ENCODE measurements at regions not wholly inside any gene's neighbourhood (a gene's known extent, or its start where the extent isn't known, plus 50 kb on each side); places are given as distances from the start of the nearest gene placed in this dataset.

GRCh38 chr9:82565188-82565969 is 497.6 kb downstream of the RASEF start:
- H3K27me3 ChIP-seq, result no peaks in the 10 kb centered on the region
- no peaks in the 10 kb centered on the region for H3K36me3 ChIP-seq
- H3K9me3 ChIP-seq, result no peaks in the 10 kb centered on the region
- no peak for DNase-seq
- H3K4me3 ChIP-seq, result no peak overlapping the region

DNA sequence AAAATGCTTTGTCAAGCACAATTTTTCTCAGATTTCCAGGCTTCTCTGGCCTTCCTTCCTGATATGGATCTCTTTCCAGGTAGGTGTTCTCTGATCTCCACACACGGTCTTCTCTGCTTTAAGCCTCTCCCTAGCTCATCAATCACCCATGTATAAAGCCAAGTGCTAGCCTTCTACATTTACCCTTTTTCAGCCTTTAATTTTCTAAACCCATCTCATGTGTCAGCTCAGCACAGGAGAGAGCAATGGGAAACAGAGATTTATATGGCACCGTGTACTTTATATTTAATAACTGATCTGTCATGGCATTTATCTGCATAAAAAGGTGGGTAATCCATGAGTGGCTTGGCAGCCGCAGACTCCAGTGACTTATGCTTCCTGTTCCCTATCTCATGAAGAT is 495.0 kb downstream of the RASEF start:
- Histone ChIP-seq H3K27me3 (no peaks in the 10 kb centered on the region), H3K4me3 (no peak overlapping the region), H3K36me3 (no peaks in the 10 kb centered on the region), H3K9me3 (no peaks in the 10 kb centered on the region)
- no peak for DNase-seq

DNA sequence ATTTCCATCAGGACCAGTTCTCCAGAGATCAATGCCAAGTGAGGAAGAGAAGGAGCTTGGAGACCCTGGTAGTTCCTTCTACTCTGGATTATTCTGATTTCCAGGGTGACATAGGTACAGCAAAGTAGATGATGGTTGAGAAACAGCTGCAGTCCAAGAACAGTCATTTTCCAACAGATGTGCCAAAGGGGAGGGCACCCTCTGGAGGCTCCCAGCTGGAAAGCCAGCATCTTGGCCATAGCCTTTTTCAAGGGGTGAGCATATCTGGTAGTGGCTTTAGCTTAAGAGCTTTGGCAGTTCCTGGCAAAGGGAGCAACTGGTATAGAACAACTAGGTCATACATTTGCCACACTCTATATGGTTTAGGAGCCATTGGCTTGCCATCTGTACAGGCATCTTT is 492.7 kb downstream of the RASEF start:
- Histone ChIP-seq H3K4me3 (no peak overlapping the region), H3K9me3 (no peaks in the 10 kb centered on the region), H3K27me3 (no peaks in the 10 kb centered on the region), H3K36me3 (no peaks in the 10 kb centered on the region)
- DNase-seq, result no peak

- H3K9me3 ChIP-seq, result no peaks in the 10 kb centered on the region
- no peak for DNase-seq
- H3K4me3 ChIP-seq, result no peak overlapping the region
- H3K36me3 ChIP-seq, result no peaks in the 10 kb centered on the region
- H3K27me3 ChIP-seq, result no peaks in the 10 kb centered on the region
Observed at GRCh38 chr9:82571540-82571939, 491.4 kb downstream of the RASEF start.

DNA sequence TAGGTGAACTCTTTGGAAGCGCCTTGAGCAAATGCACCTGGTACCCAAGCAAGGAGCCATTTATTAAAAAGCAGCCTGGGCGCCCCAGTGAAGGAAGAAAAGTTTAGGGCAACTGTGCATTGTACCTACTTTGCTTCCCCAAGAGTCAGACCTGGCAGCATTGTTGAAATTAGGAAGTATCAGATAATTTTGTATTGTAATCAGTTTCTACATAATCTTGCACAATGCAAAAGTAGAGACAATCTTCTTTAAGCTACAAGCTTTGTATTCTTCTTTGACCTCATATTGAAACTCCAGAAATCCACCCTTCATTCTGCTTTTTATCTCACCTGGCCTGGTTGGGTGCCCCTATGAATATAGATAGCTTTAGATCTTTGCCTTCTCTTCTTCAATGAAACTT is 490.8 kb downstream of the RASEF start:
- Histone ChIP-seq H3K36me3 (no peaks in the 10 kb centered on the region), H3K27me3 (no peaks in the 10 kb centered on the region), H3K9me3 (no peaks in the 10 kb centered on the region), H3K4me3 (no peak overlapping the region)
- DNase-seq, result no peak

DNA sequence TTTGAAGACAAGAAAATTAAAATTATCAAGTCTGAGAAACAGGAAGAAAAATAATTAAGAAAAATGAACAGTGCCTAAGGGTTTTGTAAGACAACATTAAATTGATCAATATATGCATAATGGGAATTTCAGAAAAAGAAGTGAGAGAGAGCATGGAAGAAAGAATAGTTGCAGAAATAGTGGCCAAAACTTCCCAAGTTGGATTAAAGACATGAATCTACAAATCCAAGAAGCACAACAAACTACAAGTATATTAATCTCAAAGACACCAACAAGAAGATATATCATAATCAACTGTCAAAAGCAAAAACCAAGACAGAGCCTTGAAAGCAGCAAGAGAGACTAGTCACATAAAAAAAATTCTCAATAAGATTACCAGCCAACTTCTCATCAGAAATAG is 488.0 kb downstream of the RASEF start:
- no peak overlapping the region for H3K4me3 ChIP-seq
- H3K36me3 ChIP-seq, result no peaks in the 10 kb centered on the region
- no peak for DNase-seq
- H3K9me3 ChIP-seq, result no peaks in the 10 kb centered on the region
- H3K27me3 ChIP-seq, result no peaks in the 10 kb centered on the region

DNA sequence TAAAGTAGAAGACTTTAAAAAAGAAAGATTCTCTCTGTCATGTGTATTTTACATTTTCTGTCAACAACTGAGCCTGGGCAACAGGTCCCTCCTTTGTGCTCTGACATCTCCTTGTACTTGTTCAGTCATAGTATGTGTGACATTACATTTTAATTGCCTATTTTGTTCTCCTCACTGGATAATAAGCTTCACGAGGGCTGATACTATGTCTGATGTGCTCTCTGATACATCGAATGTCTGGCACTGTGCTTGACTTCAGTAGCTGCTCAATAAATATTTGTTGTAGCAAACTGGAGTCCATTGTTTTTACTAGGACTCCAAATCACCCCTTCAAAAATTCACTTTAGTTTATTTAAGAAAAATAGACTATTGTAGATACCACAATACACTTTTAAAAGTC is 482.0 kb downstream of the RASEF start:
- no peak overlapping the region for H3K4me3 ChIP-seq
- no peaks in the 10 kb centered on the region for H3K9me3 ChIP-seq
- H3K27me3 ChIP-seq, result no peaks in the 10 kb centered on the region
- H3K36me3 ChIP-seq, result no peaks in the 10 kb centered on the region
- DNase-seq, result no peak

- DNase-seq, result no peak
- Histone ChIP-seq H3K4me3 (no peak overlapping the region), H3K9me3 (no peaks in the 10 kb centered on the region), H3K36me3 (no peaks in the 10 kb centered on the region), H3K27me3 (no peaks in the 10 kb centered on the region)
Observed at GRCh38 chr9:82581516-82581915, 481.4 kb downstream of the RASEF start.

DNA sequence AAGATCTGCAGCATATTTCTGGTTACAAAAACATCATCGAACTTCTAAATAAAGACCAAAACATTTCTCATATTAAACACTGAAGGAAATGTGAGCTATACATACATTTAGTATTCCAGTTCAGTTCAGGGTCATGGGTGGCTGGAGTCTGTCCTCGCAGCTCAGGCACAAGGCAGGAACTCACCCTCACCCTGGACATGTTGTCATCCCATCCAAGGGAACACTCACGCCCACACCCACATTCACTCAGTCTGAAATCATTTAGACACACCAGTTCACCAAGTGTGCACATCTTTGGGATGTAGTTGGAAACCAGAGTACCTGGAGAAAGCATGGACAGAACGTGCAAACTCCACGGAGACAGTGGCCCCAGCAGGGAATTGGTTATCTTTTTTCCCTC is 481.0 kb downstream of the RASEF start:
- no peaks in the 10 kb centered on the region for H3K36me3 ChIP-seq

GRCh38 chr9:82582693-82583092 is 480.2 kb downstream of the RASEF start:
- DNase-seq, result no peak
- Histone ChIP-seq H3K4me3 (no peak overlapping the region), H3K36me3 (no peaks in the 10 kb centered on the region), H3K9me3 (no peaks in the 10 kb centered on the region), H3K27me3 (no peaks in the 10 kb centered on the region)

More for the DNA sequence above, 481.0 kb downstream of the RASEF start:
- no peak overlapping the region for H3K4me3 ChIP-seq
- H3K27me3 ChIP-seq, result no peaks in the 10 kb centered on the region
- DNase-seq, result no peak
- H3K9me3 ChIP-seq, result no peaks in the 10 kb centered on the region

DNA sequence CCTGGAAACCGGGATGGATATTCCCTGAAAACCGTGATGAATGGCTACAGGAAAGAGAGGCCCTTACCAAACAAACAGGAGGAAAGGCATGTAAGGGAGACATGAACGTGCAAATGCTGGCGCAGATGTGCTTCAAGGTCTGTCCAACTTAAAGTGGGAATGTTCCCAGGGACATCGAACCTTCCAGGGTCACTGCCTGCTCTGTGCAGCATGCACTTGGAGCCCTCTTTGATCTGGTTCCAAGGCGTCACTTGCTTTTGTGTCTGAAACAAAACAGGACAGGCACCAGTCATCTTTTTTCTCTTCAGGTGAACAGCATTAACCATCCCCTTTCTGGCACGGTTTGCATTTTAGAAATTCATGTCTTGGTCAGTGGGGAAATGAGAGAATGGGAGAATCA is 479.4 kb downstream of the RASEF start:
- Histone ChIP-seq H3K4me3 (no peak overlapping the region), H3K9me3 (no peaks in the 10 kb centered on the region), H3K27me3 (no peaks in the 10 kb centered on the region), H3K36me3 (no peaks in the 10 kb centered on the region)
- DNase-seq, result no peak

DNA sequence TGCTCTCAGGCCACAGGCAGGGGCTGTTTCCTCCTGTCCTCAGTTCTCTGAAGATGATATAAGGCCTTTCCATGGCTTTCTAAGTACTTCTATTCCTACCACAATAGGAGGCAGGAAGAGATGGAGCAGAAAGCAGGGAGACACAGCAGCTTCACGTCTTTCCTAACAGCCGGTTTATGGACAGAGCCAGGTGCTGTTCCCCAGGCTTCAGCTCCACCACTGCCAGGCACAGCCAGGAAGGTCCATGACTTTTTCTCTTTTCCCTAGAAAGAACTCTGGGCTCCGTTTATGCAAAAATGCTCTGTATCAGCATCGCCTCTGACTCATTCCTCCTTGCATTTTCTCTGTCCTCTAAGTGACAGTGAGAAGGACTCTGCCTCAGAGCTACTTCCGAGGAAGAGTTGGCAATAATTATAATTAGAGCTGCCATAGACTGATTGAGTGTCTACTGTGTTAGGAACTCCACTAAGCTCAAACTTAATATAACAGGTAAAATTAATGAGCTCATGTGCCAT is 478.5 kb downstream of the RASEF start:
- H3K4me3 ChIP-seq, result no peak overlapping the region
- H3K36me3 ChIP-seq, result no peaks in the 10 kb centered on the region
- H3K27me3 ChIP-seq, result no peaks in the 10 kb centered on the region
- DNase-seq, result no peak
- no peaks in the 10 kb centered on the region for H3K9me3 ChIP-seq

DNA sequence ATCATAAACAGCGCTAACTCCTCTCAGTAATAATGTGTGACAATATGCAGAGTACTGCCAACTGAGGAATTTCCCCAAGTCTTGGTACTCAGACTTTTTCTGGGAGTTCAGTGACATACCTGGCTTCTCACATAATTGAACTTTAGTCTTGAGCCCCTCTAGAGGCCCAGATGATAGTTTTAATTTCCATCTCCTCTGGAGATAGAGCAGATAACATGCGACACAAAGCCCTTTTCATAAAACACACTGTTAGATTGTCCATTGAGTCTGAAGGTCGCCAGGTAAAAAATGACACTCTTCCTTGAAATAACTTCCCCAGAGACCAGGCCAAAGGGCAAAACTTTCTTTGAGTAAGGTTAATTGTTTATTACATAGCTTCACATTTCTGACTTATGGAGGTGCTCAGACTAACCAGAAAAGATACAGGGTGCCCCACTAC is 476.0 kb downstream of the RASEF start:
- no peak for DNase-seq
- Histone ChIP-seq H3K36me3 (no peaks in the 10 kb centered on the region), H3K27me3 (no peaks in the 10 kb centered on the region), H3K9me3 (no peaks in the 10 kb centered on the region), H3K4me3 (no peak overlapping the region)

DNA sequence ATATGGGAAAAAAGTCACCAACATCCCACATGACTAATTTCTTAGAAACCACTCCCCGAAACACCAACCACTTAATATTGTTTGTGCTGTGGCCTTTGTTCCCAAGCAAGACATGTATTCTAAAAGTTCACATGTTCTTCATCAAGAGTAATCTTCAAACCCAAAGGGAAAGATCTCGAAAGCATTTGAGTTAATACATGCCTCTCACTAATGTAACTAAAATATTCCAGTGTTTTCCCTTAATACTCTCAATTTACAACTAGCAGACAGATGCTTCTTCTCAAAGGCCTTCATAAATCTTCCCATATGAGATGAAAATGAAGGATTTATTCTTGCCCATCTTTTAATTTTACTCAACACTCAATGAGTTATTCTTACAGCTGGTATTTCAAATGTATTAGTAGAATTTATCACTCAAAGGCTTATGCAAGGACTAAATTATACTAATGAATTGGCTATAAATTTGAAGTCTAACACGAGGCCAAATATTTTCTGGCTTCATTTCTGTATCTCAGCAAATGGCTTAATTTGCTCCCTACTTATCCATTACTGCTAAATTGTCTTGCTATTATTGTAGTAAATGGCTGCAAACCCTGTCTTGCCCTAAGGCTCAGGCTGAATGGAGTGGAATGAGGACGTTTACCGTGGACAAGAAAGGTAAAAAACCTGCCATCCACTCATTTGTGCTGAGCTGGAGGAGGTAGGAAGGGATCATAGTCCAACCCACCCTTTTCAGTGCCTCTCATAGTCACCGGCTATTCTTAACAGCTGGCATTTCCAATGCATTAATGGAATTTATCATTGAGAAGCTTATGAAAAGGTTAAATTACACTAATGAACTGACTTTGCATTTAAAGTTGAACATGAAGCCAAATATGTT is 474.4 kb downstream of the RASEF start:
- H3K9me3 ChIP-seq, result no peaks in the 10 kb centered on the region
- H3K4me3 ChIP-seq, result no peak overlapping the region
- H3K36me3 ChIP-seq, result no peaks in the 10 kb centered on the region
- H3K27me3 ChIP-seq, result no peaks in the 10 kb centered on the region
- DNase-seq, result no peak

DNA sequence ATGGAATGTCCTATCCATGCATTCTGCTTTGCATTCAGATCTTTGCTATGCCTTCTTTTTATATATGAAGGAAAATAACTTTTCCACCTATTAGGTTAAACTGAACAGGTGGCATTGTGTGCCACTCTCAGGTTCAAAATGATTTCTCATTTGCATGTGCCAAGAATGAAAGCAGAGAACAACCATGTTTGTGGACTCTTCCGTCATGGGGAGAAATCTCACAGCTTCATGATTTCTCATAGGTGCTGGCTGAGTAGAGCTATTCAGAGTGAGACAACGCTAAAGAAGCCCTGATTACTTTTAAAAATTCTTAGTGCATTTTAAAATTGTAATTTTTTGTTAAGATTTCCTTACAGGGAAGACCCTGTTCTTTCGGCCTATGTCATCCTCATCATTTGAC is 472.1 kb downstream of the RASEF start:
- no peak for DNase-seq
- Histone ChIP-seq H3K36me3 (no peaks in the 10 kb centered on the region), H3K4me3 (no peak overlapping the region), H3K9me3 (no peaks in the 10 kb centered on the region), H3K27me3 (no peaks in the 10 kb centered on the region)

DNA sequence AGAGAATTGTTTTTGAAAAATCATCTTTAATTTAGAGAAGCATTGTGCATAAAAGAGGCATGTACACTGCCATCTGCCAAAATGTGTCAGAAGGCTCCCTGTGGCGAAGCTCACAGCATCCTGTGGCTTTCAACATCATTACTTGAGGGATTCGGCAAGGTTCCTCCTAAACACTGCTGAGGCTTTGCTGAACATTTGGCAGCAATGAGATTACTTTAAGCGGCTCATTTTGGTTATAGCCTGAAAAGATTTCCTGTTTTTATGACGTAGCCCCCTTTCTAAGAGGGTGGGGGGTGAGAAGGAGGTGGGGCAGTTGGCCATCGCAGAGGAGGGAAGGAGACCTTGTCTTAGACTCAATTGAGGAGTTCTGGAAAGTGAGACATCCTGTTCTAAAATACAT is 469.4 kb downstream of the RASEF start:
- Histone ChIP-seq H3K36me3 (no peaks in the 10 kb centered on the region), H3K9me3 (no peaks in the 10 kb centered on the region)
- peak; percentile 66 for DNase-seq

More for the DNA sequence above, 469.4 kb downstream of the RASEF start:
- Histone ChIP-seq H3K27me3 (no peaks in the 10 kb centered on the region), H3K4me3 (no peak overlapping the region)
